ENCODE measurements at regions not wholly inside any gene's neighbourhood (a gene's known extent, or its start where the extent isn't known, plus 50 kb on each side); places are given as distances from the start of the nearest gene placed in this dataset.
"Not testable (repeated sequence)": the region's sequence is repeated elsewhere in the genome, so short reads cannot be mapped to it uniquely, and the experiment has no call there.

DNA sequence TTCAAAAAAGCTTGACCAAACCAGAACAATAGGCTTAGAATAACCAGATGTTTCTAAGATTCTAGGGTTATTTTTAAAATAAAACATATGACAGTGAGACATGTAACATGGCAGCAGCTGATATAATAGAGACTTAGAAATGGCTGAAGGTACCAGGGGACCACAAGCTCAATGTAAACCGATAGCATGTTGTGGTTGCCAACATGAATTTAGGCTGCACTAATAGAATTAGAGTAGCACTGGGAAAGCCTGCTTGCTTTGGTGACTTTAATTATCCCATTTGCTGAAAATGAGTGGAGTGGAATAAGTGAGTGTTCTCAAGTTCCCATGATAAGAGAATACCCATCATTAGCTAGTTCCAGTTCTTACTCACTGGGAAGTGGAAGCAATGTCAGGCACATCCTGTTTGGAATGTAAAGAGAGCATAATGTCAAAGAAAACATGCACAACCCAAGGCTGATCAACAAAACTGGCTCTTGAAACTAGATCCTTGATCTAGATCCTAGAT, 621.2 kb upstream of the CDH5 start:
- DNase-seq = no peak
- Mint-ChIP-seq H3K4me3 (no peak overlapping the region), H3K36me3 (no peaks in the 10 kb centered on the region), H3K27ac (no peak overlapping the region), H3K9me3 (peaks cover 0 to 7% (median 2%) of the 10 kb centered on the region in 7 donors), H3K27me3 (peaks cover 0 to 3% (median 0%) of the 10 kb centered on the region in 3 donors), H3K4me1 (no peaks in the 10 kb centered on the region)
- ATAC-seq (ENCODE audit: low read depth in 2 of 2) = no peak

- H3K4me3 Mint-ChIP-seq = no peak overlapping the region
- H3K27me3 Mint-ChIP-seq = no peaks in the 10 kb centered on the region
- H3K4me1 Mint-ChIP-seq = no peaks in the 10 kb centered on the region
- H3K36me3 Mint-ChIP-seq = no peaks in the 10 kb centered on the region
- ATAC-seq (ENCODE audit: low read depth in 2 of 2) (no peak), DNase-seq (no peak)
- no peak overlapping the region for H3K27ac Mint-ChIP-seq
- peaks cover 0 to 7% (median 2%) of the 10 kb centered on the region in 7 donors for H3K9me3 Mint-ChIP-seq
Measured at GRCh38 chr16:65744401-65744800, 622.1 kb upstream of the CDH5 start.

DNA sequence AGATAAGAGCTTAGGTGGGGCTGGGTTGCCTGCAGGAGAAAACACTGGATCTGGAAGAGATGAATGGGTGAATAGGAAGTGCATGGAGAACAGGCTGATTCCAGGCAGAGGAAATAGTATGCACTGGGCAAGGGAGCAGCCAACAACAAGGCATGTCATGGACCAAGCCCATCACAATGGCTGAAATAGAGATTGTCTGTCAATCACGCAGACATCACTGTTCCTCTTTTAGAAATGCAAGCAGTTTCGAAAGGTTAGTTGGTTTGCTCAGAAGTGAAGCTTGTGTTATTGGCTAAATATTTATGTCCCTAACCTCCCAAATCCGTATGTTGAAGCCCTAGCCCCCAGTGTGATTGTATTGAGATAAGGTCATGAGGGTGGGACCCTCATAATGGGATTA, 621.7 kb upstream of the CDH11 start:
- H3K9me3 Mint-ChIP-seq = peaks cover 0 to 7% (median 2%) of the 10 kb centered on the region in 7 donors
- H3K4me3 Mint-ChIP-seq = no peak overlapping the region
- H3K27me3 Mint-ChIP-seq = no peaks in the 10 kb centered on the region
- H3K27ac Mint-ChIP-seq = no peak overlapping the region
- H3K36me3 Mint-ChIP-seq = no peaks in the 10 kb centered on the region
- no peak for ATAC-seq (ENCODE audit: low read depth in 2 of 2)
- no peak for DNase-seq
- H3K4me1 Mint-ChIP-seq = no peaks in the 10 kb centered on the region

GRCh38 chr16:65740711-65741110, 618.8 kb upstream of the CDH11 start:
- Mint-ChIP-seq H3K36me3 (no peaks in the 10 kb centered on the region), H3K27ac (no peak overlapping the region), H3K9me3 (peaks cover 2 to 7% (median 4%) of the 10 kb centered on the region in 7 donors), H3K4me1 (no peaks in the 10 kb centered on the region), H3K27me3 (no peaks in the 10 kb centered on the region), H3K4me3 (no peak overlapping the region)
- no peak for DNase-seq
- no peak for ATAC-seq (ENCODE audit: low read depth in 2 of 2)

DNA sequence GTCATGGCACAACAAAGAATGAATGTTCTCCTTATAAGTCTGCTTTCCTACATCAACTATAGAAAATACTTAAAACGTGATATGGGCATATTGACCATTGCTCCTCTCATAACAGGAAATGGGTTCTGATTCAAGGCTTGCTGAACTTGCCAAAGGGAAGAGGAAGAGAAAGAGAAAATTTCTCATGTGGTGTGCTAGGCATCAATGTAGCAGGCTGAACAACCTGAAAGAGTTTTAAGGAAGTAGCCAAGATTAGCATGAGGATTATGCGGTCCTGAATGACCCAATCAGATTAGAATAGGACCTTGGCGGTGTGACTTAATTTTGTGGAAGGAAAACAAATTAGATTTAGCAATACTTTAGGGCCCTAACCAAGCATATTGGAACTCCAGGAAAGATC, 617.7 kb upstream of the CDH11 start:
- Mint-ChIP-seq H3K36me3 (no peaks in the 10 kb centered on the region), H3K4me3 (no peak overlapping the region), H3K27ac (no peak overlapping the region), H3K4me1 (no peaks in the 10 kb centered on the region), H3K27me3 (no peaks in the 10 kb centered on the region), H3K9me3 (peaks cover 2 to 7% (median 5%) of the 10 kb centered on the region in 7 donors)
- ATAC-seq (ENCODE audit: low read depth in 2 of 2) (no peak), DNase-seq (no peak)

- no peak overlapping the region for H3K27ac Mint-ChIP-seq
- peaks cover 0 to 10% (median 2%) of the 10 kb centered on the region in 7 donors for H3K9me3 Mint-ChIP-seq
- no peaks in the 10 kb centered on the region for H3K4me1 Mint-ChIP-seq
- H3K36me3 Mint-ChIP-seq = no peaks in the 10 kb centered on the region
- no peak for DNase-seq
- ATAC-seq (ENCODE audit: low read depth in 2 of 2) = no peak
- peaks cover 0 to 3% (median 0%) of the 10 kb centered on the region in 3 donors for H3K27me3 Mint-ChIP-seq
- no peak overlapping the region for H3K4me3 Mint-ChIP-seq
Measured at GRCh38 chr16:65737831-65738230, 616.0 kb upstream of the CDH11 start.

GRCh38 chr16:65735615-65736014, 613.8 kb upstream of the CDH11 start:
- not testable (repeated sequence) for ATAC-seq (ENCODE audit: low read depth in 2 of 2)

GRCh38 chr16:65733721-65734120, 611.9 kb upstream of the CDH11 start:
- DNase-seq = no peak
- H3K27ac Mint-ChIP-seq = no peak overlapping the region
- H3K4me3 Mint-ChIP-seq = no peak overlapping the region
- ATAC-seq (ENCODE audit: low read depth in 2 of 2) = no peak
- H3K9me3 Mint-ChIP-seq = peaks cover 0 to 22% (median 4%) of the 10 kb centered on the region in 7 donors
- peaks cover 0 to 6% (median 6%) of the 10 kb centered on the region in 3 donors for H3K27me3 Mint-ChIP-seq
- no peaks in the 10 kb centered on the region for H3K36me3 Mint-ChIP-seq
- H3K4me1 Mint-ChIP-seq = no peaks in the 10 kb centered on the region

More at GRCh38 chr16:65735615-65736014, 613.8 kb upstream of the CDH11 start:
- not testable (repeated sequence) for H3K4me3 Mint-ChIP-seq, H3K27me3 Mint-ChIP-seq, H3K4me1 Mint-ChIP-seq, DNase-seq, H3K36me3 Mint-ChIP-seq, H3K27ac Mint-ChIP-seq
- peaks cover 0 to 10% (median 4%) of the 10 kb centered on the region in 7 donors for H3K9me3 Mint-ChIP-seq

DNA sequence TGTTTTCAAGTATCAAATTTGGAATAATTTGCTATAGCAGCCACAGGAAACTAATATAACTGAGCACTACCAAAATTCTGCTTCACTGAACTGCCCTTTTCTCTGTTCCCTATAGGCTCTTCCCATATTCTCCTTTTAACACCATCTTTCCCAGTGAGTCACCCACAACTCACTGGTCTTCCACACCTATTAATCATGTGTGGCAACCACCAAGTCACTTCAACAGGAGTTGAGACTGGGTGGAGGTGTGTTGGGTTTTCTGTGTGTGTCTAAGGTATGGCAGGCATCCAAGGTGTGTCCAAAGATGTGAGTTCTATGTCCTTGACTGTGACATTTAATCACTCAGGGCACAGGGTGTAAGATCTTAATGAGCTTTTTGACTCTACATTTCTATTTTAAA, 610.0 kb upstream of the CDH11 start:
- no peak for DNase-seq
- Mint-ChIP-seq H3K9me3 (peaks cover 0 to 27% (median 4%) of the 10 kb centered on the region in 7 donors), H3K27me3 (peaks cover 6 to 15% (median 7%) of the 10 kb centered on the region in 3 donors), H3K27ac (no peak overlapping the region), H3K36me3 (peaks cover 0 to 7% of the 10 kb centered on the region in 2 donors), H3K4me3 (no peak overlapping the region), H3K4me1 (no peaks in the 10 kb centered on the region)
- no peak for ATAC-seq (ENCODE audit: low read depth in 2 of 2)

DNA sequence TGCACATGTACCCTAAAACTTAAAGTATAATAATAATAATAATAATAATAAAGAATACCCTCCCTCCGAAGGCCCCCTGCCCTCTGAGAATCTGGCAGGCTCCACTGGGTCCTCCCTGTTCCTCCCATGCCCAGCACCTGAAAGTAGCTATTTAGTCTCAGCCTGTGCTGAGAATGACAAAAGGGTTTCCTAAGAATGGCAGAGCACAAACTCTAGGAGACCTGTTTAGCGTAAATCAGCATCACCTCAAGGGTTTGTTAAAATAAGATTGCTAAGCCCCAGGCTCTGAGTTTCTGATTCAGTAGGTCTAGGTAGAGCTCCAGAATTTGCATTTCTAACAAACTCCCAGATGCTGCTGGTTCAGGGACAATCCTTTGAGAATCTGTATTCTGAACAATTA, 606.8 kb upstream of the CDH11 start:
- H3K9me3 Mint-ChIP-seq = peaks cover 0 to 27% (median 6%) of the 10 kb centered on the region in 7 donors
- H3K4me3 Mint-ChIP-seq = no peak overlapping the region
- H3K27me3 Mint-ChIP-seq = peaks cover 7 to 23% (median 19%) of the 10 kb centered on the region in 3 donors
- ATAC-seq (ENCODE audit: low read depth in 2 of 2) = no peak
- H3K4me1 Mint-ChIP-seq = no peaks in the 10 kb centered on the region
- H3K27ac Mint-ChIP-seq = no peak overlapping the region
- DNase-seq = no peak
- peaks cover 0 to 7% of the 10 kb centered on the region in 2 donors for H3K36me3 Mint-ChIP-seq

GRCh38 chr16:65728167-65728566, 606.3 kb upstream of the CDH11 start:
- H3K27ac Mint-ChIP-seq = no peak overlapping the region
- ATAC-seq (ENCODE audit: low read depth in 2 of 2) = no peak
- DNase-seq = no peak
- peaks cover 7 to 28% (median 16%) of the 10 kb centered on the region in 3 donors for H3K27me3 Mint-ChIP-seq
- H3K36me3 Mint-ChIP-seq = peaks cover 0 to 7% of the 10 kb centered on the region in 2 donors
- no peak overlapping the region for H3K4me3 Mint-ChIP-seq
- no peaks in the 10 kb centered on the region for H3K4me1 Mint-ChIP-seq
- peaks cover 1 to 27% (median 6%) of the 10 kb centered on the region in 7 donors for H3K9me3 Mint-ChIP-seq

GRCh38 chr16:65727534-65728137, 605.8 kb upstream of the CDH11 start:
- ATAC-seq (ENCODE audit: low read depth in 2 of 2) = no peak
- Mint-ChIP-seq H3K27me3 (peaks cover 7 to 30% (median 16%) of the 10 kb centered on the region in 3 donors), H3K4me1 (no peaks in the 10 kb centered on the region), H3K36me3 (peaks cover 0 to 7% of the 10 kb centered on the region in 2 donors), H3K9me3 (peaks cover 1 to 27% (median 6%) of the 10 kb centered on the region in 7 donors), H3K27ac (no peak overlapping the region), H3K4me3 (no peak overlapping the region)
- no peak for DNase-seq

DNA sequence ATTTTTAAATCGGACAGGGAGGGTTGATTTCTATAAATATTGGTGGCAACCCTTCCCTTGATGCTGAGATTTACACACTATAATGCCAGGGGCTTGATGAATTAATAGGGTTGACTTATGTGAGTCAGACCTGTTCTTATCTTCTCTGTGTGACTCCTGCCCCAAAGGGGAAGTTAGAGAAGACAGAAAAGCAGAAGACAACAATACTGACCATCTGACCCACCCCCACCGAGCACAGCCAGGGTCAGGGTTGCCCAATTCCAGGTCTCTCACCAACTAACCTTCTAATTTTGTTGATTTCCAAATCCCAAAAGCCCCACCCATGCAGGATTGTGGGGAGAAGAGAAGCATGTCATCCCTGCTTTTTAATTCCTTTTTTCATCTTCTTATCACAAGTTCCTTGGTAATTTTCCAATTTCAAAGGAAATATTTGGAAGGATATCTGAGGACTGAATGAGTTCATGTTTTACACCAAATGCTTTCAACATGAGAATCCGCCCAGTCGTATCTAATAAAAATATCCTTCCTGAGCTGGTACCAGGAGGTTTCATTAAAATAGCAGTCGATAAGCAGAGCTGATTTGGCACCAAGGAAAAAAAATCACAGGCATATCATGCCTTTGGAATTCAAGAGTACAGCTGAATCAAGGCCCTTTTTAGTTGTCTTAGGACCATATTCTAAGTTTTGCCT, 603.4 kb upstream of the CDH11 start:
- H3K27me3 Mint-ChIP-seq = peaks cover 7 to 24% (median 13%) of the 10 kb centered on the region in 3 donors
- no peak for ATAC-seq (ENCODE audit: low read depth in 2 of 2)
- H3K27ac Mint-ChIP-seq = no peak overlapping the region
- H3K9me3 Mint-ChIP-seq = peaks cover 2 to 18% (median 4%) of the 10 kb centered on the region in 7 donors
- H3K4me1 Mint-ChIP-seq = no peaks in the 10 kb centered on the region
- peaks cover 0 to 7% of the 10 kb centered on the region in 2 donors for H3K36me3 Mint-ChIP-seq
- DNase-seq = no peak
- no peak overlapping the region for H3K4me3 Mint-ChIP-seq

- Mint-ChIP-seq H3K4me3 (no peak overlapping the region), H3K27me3 (peaks cover 12 to 28% (median 13%) of the 10 kb centered on the region in 3 donors), H3K4me1 (no peaks in the 10 kb centered on the region), H3K36me3 (peaks cover 0 to 7% of the 10 kb centered on the region in 2 donors), H3K9me3 (peaks cover 0 to 9% (median 0%) of the 10 kb centered on the region in 7 donors), H3K27ac (no peak overlapping the region)
- DNase-seq (no peak), ATAC-seq (ENCODE audit: low read depth in 2 of 2) (no peak)
Measured at GRCh38 chr16:65722429-65722828, 600.6 kb upstream of the CDH11 start.

Measured in naive B cell (primary cell).